B cell (primary cell): ENCODE measurements at regions not wholly inside any gene's neighbourhood (a gene's known extent, or its start where the extent isn't known, plus 50 kb on each side); places are given as distances from the start of the nearest gene placed in this dataset.

Experiments used
- ATAC-seq: fragments of 200-7000 bp; cut with Tn5 transposase; one replicate; pipeline ENCODE4 v1.10.0; 2021; ENCODE audit warnings: low read depth, mild to moderate bottlenecking, moderate number of reproducible peaks, moderate library complexity
- CTCF ChIA-PET: fragments of 350-600 bp; sonication (Branson Sonifier 250); formaldehyde crosslinking; loops from one replicate; lab custom pipeline; 2021; ENCODE audit warnings: antibody characterized with exemption, inconsistent platforms; lab: Charles Lee
- POLR2A ChIA-PET: fragments of 350-600 bp; sonication (Branson Sonifier 250); formaldehyde crosslinking; loops from one replicate; lab custom pipeline; 2021; ENCODE audit warnings: antibody characterized with exemption; lab: Charles Lee
- DNase-seq: peaks from one replicate; pipeline ENCODE4 v3.0.0; 2013
- H2AFZ ChIP-seq: 2 replicates; pipeline ENCODE4 v1.6.1; 2012; ENCODE audit warnings: mild to moderate bottlenecking, low read depth, low read length; ENCODE audit not compliant: insufficient read depth, poor library complexity, severe bottlenecking
- H3K27ac ChIP-seq, 2 donors: 1 replicate in 1 of 2; 2 replicates in 1 of 2; pipeline ENCODE4 v1.5.1; 2012 to 2013; ENCODE audit warnings: low read length in 2 of 2, mild to moderate bottlenecking in 2 of 2, moderate library complexity in 1 of 2
- H3K27me3 ChIP-seq, 4 experiments: fragments of 200-600 bp in 1 of 4; sonication (generic) in 1 of 4; replicated peaks in 1 of 4; 1 replicate in 2 of 4; 2 replicates in 2 of 4; pipeline versions ENCODE4 v1.6.1 to v1.7.0; 2013 to 2016; ENCODE audit warnings: low read length in 3 of 4, mild to moderate bottlenecking in 2 of 4, mixed read lengths in 1 of 4, moderate library complexity in 1 of 4; ENCODE audit not compliant: insufficient read depth in 4 of 4, control insufficient read depth in 3 of 4; ENCODE audit errors: control extremely low read depth in 1 of 4
- H3K36me3 ChIP-seq, 2 experiments: replicated peaks in 1 of 2; 1 replicate in 1 of 2; 2 replicates in 1 of 2; pipeline versions ENCODE4 v1.6.1 to v1.7.1; 2013; ENCODE audit warnings: low read length in 1 of 2; ENCODE audit not compliant: insufficient read depth in 2 of 2, control insufficient read depth in 1 of 2; ENCODE audit errors: control extremely low read depth in 1 of 2, extremely low read depth in 1 of 2
- H3K4me1 ChIP-seq, 2 donors: fragments of 200-600 bp in 1 of 2; sonication (generic) in 1 of 2; 1 replicate in 1 of 2; 2 replicates in 1 of 2; pipeline versions ENCODE4 v1.5.1 to v1.6.1; 2013 to 2017; ENCODE audit warnings: low read length in 2 of 2; ENCODE audit not compliant: control insufficient read depth in 2 of 2, insufficient read depth in 2 of 2
- H3K4me2 ChIP-seq: replicated peaks from 2 replicates; pipeline ENCODE3; 2012; ENCODE audit warnings: mild to moderate bottlenecking, low read depth, low read length; ENCODE audit not compliant: poor library complexity, severe bottlenecking
- H3K4me3 ChIP-seq, 5 experiments: fragments of 200-600 bp in 1 of 5; sonication (generic) in 1 of 5; 1 replicate in 3 of 5; 2 replicates in 2 of 5; pipeline versions ENCODE4 v1.5.1 to v1.7.0; 2011 to 2016; ENCODE audit warnings: low read length in 4 of 5, mild to moderate bottlenecking in 4 of 5, low read depth in 2 of 5, control low read depth in 1 of 5, moderate library complexity in 1 of 5; ENCODE audit not compliant: insufficient read depth in 1 of 5; ENCODE audit errors: control extremely low read depth in 1 of 5, extremely low read depth in 1 of 5
- H3K79me2 ChIP-seq: fragments of 200-600 bp; sonication (generic); one replicate; pipeline ENCODE4 v1.6.0; 2016; ENCODE audit warnings: low read length; ENCODE audit not compliant: control insufficient read depth, insufficient read depth
- H3K9ac ChIP-seq: fragments of 200-600 bp; sonication (generic); 2 replicates; pipeline ENCODE4 v1.6.1; 2017; ENCODE audit warnings: mild to moderate bottlenecking, low read length, moderate library complexity
- H3K9me3 ChIP-seq, 3 donors: one replicate each; pipeline versions ENCODE4 v1.6.1 to v1.7.1; 2013; ENCODE audit warnings: low read length in 2 of 3; ENCODE audit not compliant: control insufficient read depth in 2 of 3, insufficient read depth in 1 of 3; ENCODE audit errors: control extremely low read depth in 1 of 3
- H4K20me1 ChIP-seq: 2 replicates; pipeline ENCODE4 v1.6.0; 2012; ENCODE audit warnings: mild to moderate bottlenecking, low read length; ENCODE audit not compliant: insufficient read depth, control insufficient read depth, poor library complexity, severe bottlenecking
- H3K27ac Mint-ChIP-seq: one replicate; pipeline ENCODE4 v1.8.0; 2021; ENCODE audit warnings: mixed read lengths
- H3K27me3 Mint-ChIP-seq: one replicate; pipeline ENCODE4 v1.8.0; 2021; ENCODE audit warnings: mixed read lengths
- H3K4me1 Mint-ChIP-seq: one replicate; pipeline ENCODE4 v1.8.0; 2021; ENCODE audit warnings: mixed read lengths
- H3K4me3 Mint-ChIP-seq: one replicate; pipeline ENCODE4 v1.8.0; 2021; ENCODE audit warnings: mixed read lengths
- H3K9me3 Mint-ChIP-seq: one replicate; pipeline ENCODE4 v1.8.0; 2022; ENCODE audit warnings: mixed read lengths; ENCODE audit not compliant: insufficient read depth
- CTCF ChIP-seq: fragments of 200-600 bp; IDR thresholded peaks from one replicate; pipeline ENCODE4 v1.8.0; 2022; ENCODE audit warnings: antibody characterized with exemption, mild to moderate bottlenecking
- EZH2 ChIP-seq: IDR thresholded peaks from 2 replicates; pipeline ENCODE4 v1.6.1; 2012; ENCODE audit warnings: borderline replicate concordance, low read depth, mild to moderate bottlenecking, moderate library complexity, low read length; ENCODE audit not compliant: insufficient read depth, poor library complexity, severe bottlenecking
- WGBS: methylation state at CpG from one replicate; pipeline ENCODE4 v1.1.5; 2013; ENCODE audit warnings: missing lambda C conversion rate; ENCODE audit not compliant: insufficient coverage; 5-methylcytosine and 5-hydroxymethylcytosine counted together
- intact Hi-C: fragments of 100-400 bp; cut with micrococcal nuclease; formaldehyde crosslinking; loops from one replicate; pipeline ENCODE4 v1.10.0; 2022

GRCh38 chr3:14256561-14257342 is 78.1 kb downstream of the LSM3 start:
- H3K9me3 Mint-ChIP-seq: no peaks in the 10 kb centered on the region
- intact Hi-C loops: loop anchor here (5.0 kb wide), 1 partner anchor 359 kb away; no protein-coding TSS in a partner anchor
- H3K27ac Mint-ChIP-seq: no peak overlapping the region
- Histone ChIP-seq H3K9ac (no peak overlapping the region), H3K36me3 (no peaks in the 10 kb centered on the region), H2AFZ (no peak overlapping the region), H3K4me1 (no peaks in the 10 kb centered on the region), H3K79me2 (no peaks in the 10 kb centered on the region), H3K4me3 (no peak overlapping the region), H4K20me1 (no peaks in the 10 kb centered on the region), H3K27me3 (peaks cover 0 to 7% (median under 1%) of the 10 kb centered on the region in 4 experiments), H3K27ac (no peak overlapping the region), H3K9me3 (no peaks in the 10 kb centered on the region), H3K4me2 (no peak overlapping the region)
- TF ChIP-seq EZH2: no peak
- TF ChIP-seq CTCF: no peak
- H3K27me3 Mint-ChIP-seq: peaks cover 16% of the 10 kb centered on the region
- POLR2A ChIA-PET: no interaction called here
- no peak overlapping the region for H3K4me3 Mint-ChIP-seq
- DNase-seq (no peak), ATAC-seq (no peak)
- H3K4me1 Mint-ChIP-seq: no peaks in the 10 kb centered on the region
- CTCF ChIA-PET: interaction anchor here (1.0 to 2.3 kb wide), 4 partner anchors 24 to 211 kb away, joined by 3 to 9 read pairs (median 5); no protein-coding TSS in a partner anchor
- 82% methylated on average over 7 of the region's 9 CpGs for WGBS
